Fibroblast of mammary gland (primary cell): ENCODE measurements at regions not wholly inside any gene's neighbourhood (a gene's known extent, or its start where the extent isn't known, plus 50 kb on each side); places are given as distances from the start of the nearest gene placed in this dataset.
"Not testable (repeated sequence)": the region's sequence is repeated elsewhere in the genome, so short reads cannot be mapped to it uniquely, and the experiment has no call there.

Experiments
- DNase-seq: peaks from one replicate; pipeline ENCODE4 v3.0.0-alpha.2; 2010; ENCODE audit warnings: low read depth
- H3K4me3 ChIP-seq: 2 replicates; pipeline ENCODE4 v1.5.1; 2011; ENCODE audit warnings: low read depth, mild to moderate bottlenecking, low read length, moderate library complexity; ENCODE audit not compliant: control insufficient read depth
- CTCF ChIP-seq: conservative IDR thresholded peaks from 2 replicates; pipeline ENCODE4 v1.5.1; 2011; ENCODE audit warnings: low read depth, low read length, inconsistent platforms; ENCODE audit not compliant: control insufficient read depth, insufficient read depth

- H3K4me3 ChIP-seq, result no peak overlapping the region
- no peak for TF ChIP-seq CTCF
- DNase-seq, result peak; percentile 84
Measured at GRCh38 chr6:82555801-82556200, 192.2 kb downstream of the TPBG start.

- DNase-seq, H3K4me3 ChIP-seq: not testable (repeated sequence)
Measured at GRCh38 chr6:82558531-82558930, 194.9 kb downstream of the TPBG start.

GRCh38 chr6:82567621-82568020, 204.0 kb downstream of the TPBG start:
- DNase-seq, result peak; percentile 24
- no peak overlapping the region for H3K4me3 ChIP-seq
- TF ChIP-seq CTCF, result no peak

GRCh38 chr6:82568290-82568993, 204.8 kb downstream of the TPBG start:
- DNase-seq, result no peak
- no peak overlapping the region for H3K4me3 ChIP-seq
- no peak for TF ChIP-seq CTCF

- H3K4me3 ChIP-seq, result no peak overlapping the region
- no peak for DNase-seq
- no peak for TF ChIP-seq CTCF
Measured at GRCh38 chr6:82569022-82569421, 205.4 kb downstream of the TPBG start.

GRCh38 chr6:82570083-82570482, 206.5 kb downstream of the TPBG start:
- no peak for DNase-seq
- no peak overlapping the region for H3K4me3 ChIP-seq
- TF ChIP-seq CTCF, result no peak

GRCh38 chr6:82571455-82571854, 207.8 kb downstream of the TPBG start:
- DNase-seq, result no peak
- no peak overlapping the region for H3K4me3 ChIP-seq
- no peak for TF ChIP-seq CTCF
